GM23338 (cell line): ENCODE measurements at regions not wholly inside any gene's neighbourhood (a gene's known extent, or its start where the extent isn't known, plus 50 kb on each side); places are given as distances from the start of the nearest gene placed in this dataset.

Experiments
- ATAC-seq: fragments of 200-7000 bp; cut with Tn5 transposase; 3 replicates; pipeline ENCODE4 v1.9.1; 2020
- DNase-seq: peaks from one replicate; pipeline ENCODE4 v3.0.0-alpha.2; 2015; ENCODE audit warnings: low spot score
- H2AFZ ChIP-seq: fragments of 200-600 bp; sonication (generic); 2 replicates; pipeline ENCODE4 v1.8.0; 2016; ENCODE audit warnings: antibody characterized with exemption, mild to moderate bottlenecking, moderate library complexity
- H3F3A ChIP-seq: fragments of 200-600 bp; sonication (generic); replicated peaks from 2 replicates; pipeline ENCODE4 v1.8.0; 2017; ENCODE audit warnings: antibody characterized with exemption, mixed run types, low read depth
- H3K27ac ChIP-seq: fragments of 200-600 bp; sonication (generic); 2 replicates; pipeline ENCODE4 v1.6.1; 2016; ENCODE audit warnings: low read depth
- H3K27me3 ChIP-seq: fragments of 200-600 bp; sonication (generic); 2 replicates; pipeline ENCODE4 v1.8.0; 2016; ENCODE audit warnings: mild to moderate bottlenecking, mixed run types, moderate library complexity; ENCODE audit not compliant: insufficient read depth
- H3K36me3 ChIP-seq: fragments of 200-600 bp; sonication (generic); 2 replicates; pipeline ENCODE4 v1.8.0; 2016; ENCODE audit warnings: mild to moderate bottlenecking; ENCODE audit not compliant: insufficient read depth
- H3K4me1 ChIP-seq: fragments of 200-600 bp; sonication (generic); 2 replicates; pipeline ENCODE4 v1.8.0; 2016; ENCODE audit warnings: mild to moderate bottlenecking, moderate library complexity; ENCODE audit not compliant: insufficient read depth
- H3K4me2 ChIP-seq: fragments of 200-600 bp; sonication (generic); 2 replicates; pipeline ENCODE4 v1.7.1; 2017; ENCODE audit warnings: mixed run types
- H3K4me3 ChIP-seq: fragments of 200-600 bp; sonication (generic); 2 replicates; pipeline ENCODE4 v1.6.1; 2016; ENCODE audit warnings: mixed run types
- H3K79me2 ChIP-seq: fragments of 200-600 bp; sonication (generic); replicated peaks from 2 replicates; pipeline ENCODE4 v1.8.0; 2017; ENCODE audit warnings: mild to moderate bottlenecking; ENCODE audit not compliant: insufficient read depth
- H3K9me2 ChIP-seq: fragments of 200-600 bp; sonication (generic); 2 replicates; pipeline ENCODE4 v1.8.0; 2017; ENCODE audit not compliant: insufficient read depth
- H4K20me1 ChIP-seq: fragments of 200-600 bp; sonication (generic); replicated peaks from 2 replicates; pipeline ENCODE4 v1.8.0; 2017; ENCODE audit warnings: mild to moderate bottlenecking; ENCODE audit not compliant: insufficient read depth
- H3K27ac Mint-ChIP-seq: 2 replicates; pipeline ENCODE4 v1.8.0; 2020; ENCODE audit warnings: inconsistent platforms, mild to moderate bottlenecking, moderate library complexity, mixed read lengths
- H3K27me3 Mint-ChIP-seq: 3 replicates; pipeline ENCODE4 v1.8.0; 2022; ENCODE audit warnings: low read depth, mild to moderate bottlenecking, moderate library complexity, mixed read lengths, inconsistent platforms; ENCODE audit not compliant: insufficient read depth, poor library complexity
- H3K36me3 Mint-ChIP-seq: 3 replicates; pipeline ENCODE4 v1.8.0; 2021; ENCODE audit warnings: low read depth, mild to moderate bottlenecking, inconsistent platforms, moderate library complexity, mixed read lengths
- H3K4me1 Mint-ChIP-seq: 3 replicates; pipeline ENCODE4 v1.8.0; 2020; ENCODE audit warnings: mild to moderate bottlenecking, inconsistent platforms, mixed read lengths
- H3K4me3 Mint-ChIP-seq: 3 replicates; pipeline ENCODE4 v1.8.0; 2021; ENCODE audit warnings: moderate library complexity, mild to moderate bottlenecking, inconsistent platforms, mixed read lengths
- H3K9me3 Mint-ChIP-seq: 3 replicates; pipeline ENCODE4 v1.8.0; 2020; ENCODE audit warnings: moderate library complexity, mild to moderate bottlenecking, inconsistent platforms, mixed read lengths
- CREB1 ChIP-seq: fragments of 250-450 bp; sonication (Bioruptor Pico); IDR thresholded peaks from 2 replicates; pipeline ENCODE4 v1.5.0; 2020; ENCODE audit warnings: low read depth, mild to moderate bottlenecking, moderate library complexity
- ETS1 ChIP-seq: IDR thresholded peaks from 2 replicates; pipeline ENCODE4 v1.6.1; 2016; ENCODE audit warnings: antibody characterized with exemption
- EZH2 ChIP-seq: fragments of 200-600 bp; sonication (generic); IDR thresholded peaks from one replicate; pipeline ENCODE4 v1.8.0; 2017; ENCODE audit warnings: antibody characterized with exemption, mild to moderate bottlenecking, low read depth; ENCODE audit not compliant: unreplicated experiment
- EZH2phosphoT487 ChIP-seq: fragments of 200-600 bp; sonication (generic); IDR thresholded peaks from one replicate; pipeline ENCODE4 v1.8.1; 2018; ENCODE audit warnings: antibody characterized with exemption; ENCODE audit not compliant: unreplicated experiment
- JUNB ChIP-seq: IDR thresholded peaks from one replicate; pipeline ENCODE4 v1.6.1; 2016; ENCODE audit warnings: antibody characterized with exemption; ENCODE audit not compliant: unreplicated experiment
- POLR2AphosphoS5 ChIP-seq: IDR thresholded peaks from 2 replicates; pipeline ENCODE4 v1.6.1; 2016; ENCODE audit warnings: antibody characterized with exemption, low read depth
- REST ChIP-seq: IDR thresholded peaks from one replicate; pipeline ENCODE4 v1.6.1; 2018; ENCODE audit warnings: antibody characterized with exemption; ENCODE audit not compliant: unreplicated experiment
- STAT1 ChIP-seq: IDR thresholded peaks from one replicate; pipeline ENCODE4 v1.6.1; 2016; ENCODE audit warnings: antibody characterized with exemption; ENCODE audit not compliant: unreplicated experiment
- ZNF114 ChIP-seq: fragments of 250-450 bp; sonication (Bioruptor Pico); IDR thresholded peaks from 2 replicates; pipeline ENCODE4 v1.5.0; 2020; ENCODE audit warnings: mild to moderate bottlenecking, moderate library complexity
- TF ChIP-seq, protein P1 (sequence below): fragments of 250-450 bp; sonication (Bioruptor Pico); IDR thresholded peaks from 2 replicates; pipeline ENCODE4 v1.5.0; 2020; ENCODE audit warnings: mild to moderate bottlenecking, moderate library complexity

DNA sequence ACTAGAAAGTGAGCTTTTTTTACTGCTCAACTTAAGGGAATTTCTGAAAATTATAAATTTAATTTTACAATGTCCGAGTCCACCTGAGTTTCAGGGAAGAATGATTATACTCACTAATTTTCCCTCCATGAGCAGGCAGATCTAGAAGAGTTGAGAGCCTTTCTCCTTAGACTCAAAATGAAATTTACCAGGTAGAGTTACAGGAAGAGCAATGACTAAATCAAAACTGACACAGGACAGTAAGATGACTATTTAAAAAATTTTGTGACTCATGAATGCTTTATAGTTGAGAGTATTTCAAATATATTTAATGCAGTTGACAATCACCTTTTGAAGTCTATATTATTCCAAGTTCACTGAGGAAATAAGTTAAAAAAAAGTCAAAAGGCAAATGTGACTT lies 198.1 kb upstream of the NRSN1 start:
- H3K9me3 Mint-ChIP-seq, result no peaks in the 10 kb centered on the region
- H3K27me3 Mint-ChIP-seq, result no peaks in the 10 kb centered on the region
- H3K27ac ChIP-seq, result no peak overlapping the region
- H3F3A ChIP-seq, result no peaks in the 10 kb centered on the region
- no peak overlapping the region for H3K4me3 ChIP-seq
- H3K9me2 ChIP-seq, result no peaks in the 10 kb centered on the region
- H3K79me2 ChIP-seq, result no peaks in the 10 kb centered on the region
- no peak for TF ChIP-seq CREB1
- TF ChIP-seq EZH2phosphoT487, result no peak
- TF ChIP-seq ZNF114 (CRISPR knock-in tag), result no peak
- TF ChIP-seq POLR2AphosphoS5, result no peak
- no peaks in the 10 kb centered on the region for H3K36me3 Mint-ChIP-seq
- H3K27ac Mint-ChIP-seq, result no peak overlapping the region
- H3K4me3 Mint-ChIP-seq, result no peak overlapping the region
- H4K20me1 ChIP-seq, result no peaks in the 10 kb centered on the region
- no peaks in the 10 kb centered on the region for H3K27me3 ChIP-seq
- ATAC-seq, result no peak
- H3K4me1 Mint-ChIP-seq, result no peaks in the 10 kb centered on the region
- DNase-seq, result no peak
- no peaks in the 10 kb centered on the region for H3K36me3 ChIP-seq
- H3K4me2 ChIP-seq, result no peak overlapping the region
- no peak overlapping the region for H2AFZ ChIP-seq
- H3K4me1 ChIP-seq, result no peaks in the 10 kb centered on the region

DNA sequence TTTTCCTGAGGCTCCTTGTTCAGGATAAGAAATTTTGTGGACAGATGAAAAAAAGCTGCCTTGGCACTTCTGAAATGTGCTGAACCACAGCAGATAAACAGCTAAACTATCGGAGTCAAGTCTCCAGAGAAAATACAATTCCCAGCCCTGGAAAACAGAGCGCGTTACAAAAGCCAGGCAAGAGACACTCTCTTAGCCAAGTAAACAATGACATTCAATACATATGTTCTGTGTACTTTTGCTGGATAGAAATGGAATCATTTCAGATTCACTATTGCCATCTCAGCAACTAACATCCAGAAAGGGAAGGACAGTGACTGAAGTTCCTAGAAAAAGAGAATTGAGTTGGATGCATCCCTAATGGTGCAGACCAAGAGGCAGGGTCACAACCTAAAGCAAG lies 196.8 kb upstream of the NRSN1 start:
- Histone ChIP-seq H3K4me2 (no peak overlapping the region), H3K9me2 (no peaks in the 10 kb centered on the region), H4K20me1 (no peaks in the 10 kb centered on the region), H3K27ac (no peak overlapping the region), H3K79me2 (no peaks in the 10 kb centered on the region), H3F3A (no peaks in the 10 kb centered on the region), H3K36me3 (no peaks in the 10 kb centered on the region), H2AFZ (no peak overlapping the region), H3K4me1 (no peaks in the 10 kb centered on the region), H3K4me3 (no peak overlapping the region), H3K27me3 (no peaks in the 10 kb centered on the region)
- ATAC-seq, result no peak
- TF ChIP-seq JUNB, result no peak
- no peak for TF ChIP-seq REST
- TF ChIP-seq, protein P1, sequence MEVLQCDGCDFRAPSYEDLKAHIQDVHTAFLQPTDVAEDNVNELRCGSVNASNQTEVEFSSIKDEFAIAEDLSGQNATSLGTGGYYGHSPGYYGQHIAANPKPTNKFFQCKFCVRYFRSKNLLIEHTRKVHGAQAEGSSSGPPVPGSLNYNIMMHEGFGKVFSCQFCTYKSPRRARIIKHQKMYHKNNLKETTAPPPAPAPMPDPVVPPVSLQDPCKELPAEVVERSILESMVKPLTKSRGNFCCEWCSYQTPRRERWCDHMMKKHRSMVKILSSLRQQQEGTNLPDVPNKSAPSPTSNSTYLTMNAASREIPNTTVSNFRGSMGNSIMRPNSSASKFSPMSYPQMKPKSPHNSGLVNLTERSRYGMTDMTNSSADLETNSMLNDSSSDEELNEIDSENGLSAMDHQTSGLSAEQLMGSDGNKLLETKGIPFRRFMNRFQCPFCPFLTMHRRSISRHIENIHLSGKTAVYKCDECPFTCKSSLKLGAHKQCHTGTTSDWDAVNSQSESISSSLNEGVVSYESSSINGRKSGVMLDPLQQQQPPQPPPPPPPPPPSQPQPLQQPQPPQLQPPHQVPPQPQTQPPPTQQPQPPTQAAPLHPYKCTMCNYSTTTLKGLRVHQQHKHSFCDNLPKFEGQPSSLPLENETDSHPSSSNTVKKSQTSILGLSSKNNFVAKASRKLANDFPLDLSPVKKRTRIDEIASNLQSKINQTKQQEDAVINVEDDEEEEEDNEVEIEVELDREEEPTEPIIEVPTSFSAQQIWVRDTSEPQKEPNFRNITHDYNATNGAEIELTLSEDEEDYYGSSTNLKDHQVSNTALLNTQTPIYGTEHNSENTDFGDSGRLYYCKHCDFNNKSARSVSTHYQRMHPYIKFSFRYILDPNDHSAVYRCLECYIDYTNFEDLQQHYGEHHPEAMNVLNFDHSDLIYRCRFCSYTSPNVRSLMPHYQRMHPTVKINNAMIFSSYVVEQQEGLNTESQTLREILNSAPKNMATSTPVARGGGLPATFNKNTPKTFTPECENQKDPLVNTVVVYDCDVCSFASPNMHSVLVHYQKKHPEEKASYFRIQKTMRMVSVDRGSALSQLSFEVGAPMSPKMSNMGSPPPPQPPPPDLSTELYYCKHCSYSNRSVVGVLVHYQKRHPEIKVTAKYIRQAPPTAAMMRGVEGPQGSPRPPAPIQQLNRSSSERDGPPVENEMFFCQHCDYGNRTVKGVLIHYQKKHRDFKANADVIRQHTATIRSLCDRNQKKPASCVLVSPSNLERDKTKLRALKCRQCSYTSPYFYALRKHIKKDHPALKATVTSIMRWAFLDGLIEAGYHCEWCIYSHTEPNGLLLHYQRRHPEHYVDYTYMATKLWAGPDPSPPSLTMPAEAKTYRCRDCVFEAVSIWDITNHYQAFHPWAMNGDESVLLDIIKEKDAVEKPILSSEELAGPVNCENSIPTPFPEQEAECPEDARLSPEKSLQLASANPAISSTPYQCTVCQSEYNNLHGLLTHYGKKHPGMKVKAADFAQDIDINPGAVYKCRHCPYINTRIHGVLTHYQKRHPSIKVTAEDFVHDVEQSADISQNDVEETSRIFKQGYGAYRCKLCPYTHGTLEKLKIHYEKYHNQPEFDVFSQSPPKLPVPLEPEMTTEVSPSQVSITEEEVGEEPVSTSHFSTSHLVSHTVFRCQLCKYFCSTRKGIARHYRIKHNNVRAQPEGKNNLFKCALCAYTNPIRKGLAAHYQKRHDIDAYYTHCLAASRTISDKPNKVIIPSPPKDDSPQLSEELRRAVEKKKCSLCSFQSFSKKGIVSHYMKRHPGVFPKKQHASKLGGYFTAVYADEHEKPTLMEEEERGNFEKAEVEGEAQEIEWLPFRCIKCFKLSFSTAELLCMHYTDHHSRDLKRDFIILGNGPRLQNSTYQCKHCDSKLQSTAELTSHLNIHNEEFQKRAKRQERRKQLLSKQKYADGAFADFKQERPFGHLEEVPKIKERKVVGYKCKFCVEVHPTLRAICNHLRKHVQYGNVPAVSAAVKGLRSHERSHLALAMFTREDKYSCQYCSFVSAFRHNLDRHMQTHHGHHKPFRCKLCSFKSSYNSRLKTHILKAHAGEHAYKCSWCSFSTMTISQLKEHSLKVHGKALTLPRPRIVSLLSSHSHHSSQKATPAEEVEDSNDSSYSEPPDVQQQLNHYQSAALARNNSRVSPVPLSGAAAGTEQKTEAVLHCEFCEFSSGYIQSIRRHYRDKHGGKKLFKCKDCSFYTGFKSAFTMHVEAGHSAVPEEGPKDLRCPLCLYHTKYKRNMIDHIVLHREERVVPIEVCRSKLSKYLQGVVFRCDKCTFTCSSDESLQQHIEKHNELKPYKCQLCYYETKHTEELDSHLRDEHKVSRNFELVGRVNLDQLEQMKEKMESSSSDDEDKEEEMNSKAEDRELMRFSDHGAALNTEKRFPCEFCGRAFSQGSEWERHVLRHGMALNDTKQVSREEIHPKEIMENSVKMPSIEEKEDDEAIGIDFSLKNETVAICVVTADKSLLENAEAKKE (CRISPR knock-in tag), result no peak
- no peak for TF ChIP-seq EZH2
- TF ChIP-seq POLR2AphosphoS5, result no peak
- no peak for TF ChIP-seq STAT1
- TF ChIP-seq EZH2phosphoT487, result no peak
- no peak for TF ChIP-seq ZNF114 (CRISPR knock-in tag)
- TF ChIP-seq ETS1, result no peak
- Mint-ChIP-seq H3K4me1 (no peaks in the 10 kb centered on the region), H3K9me3 (peaks cover 4% of the 10 kb centered on the region; the same call in 1 of the 3 replicates), H3K36me3 (no peaks in the 10 kb centered on the region), H3K27me3 (no peaks in the 10 kb centered on the region), H3K4me3 (no peak overlapping the region), H3K27ac (no peak overlapping the region)
- DNase-seq, result no peak
